HCT116 (cell line): ENCODE measurements at regions not wholly inside any gene's neighbourhood (a gene's known extent, or its start where the extent isn't known, plus 50 kb on each side); places are given as distances from the start of the nearest gene placed in this dataset.
"Not testable (repeated sequence)": the region's sequence is repeated elsewhere in the genome, so short reads cannot be mapped to it uniquely, and the experiment has no call there.

Experiments used
- ATAC-seq: fragments of 200-7000 bp; cut with Tn5 transposase; 2 replicates; pipeline ENCODE4 v1.9.1; 2020; ENCODE audit warnings: mild to moderate bottlenecking, moderate library complexity
- BruUV-seq: library from RNA; stranded (reverse); fragments of 400-500 nt; replicated peaks from 2 replicates; lab custom pipeline; 2021; lab: Mats Ljungman, UMichigan
- CTCF ChIA-PET: fragments of 300-600 bp; sonication (Branson Sonifier 250); formaldehyde crosslinking; loops from one replicate; lab custom pipeline; 2021; ENCODE audit warnings: antibody characterized with exemption; lab: Charles Lee
- POLR2A ChIA-PET: fragments of 300-600, 350-600 bp; sonication (Branson Sonifier 250); formaldehyde crosslinking; loops from one replicate; lab custom pipeline; 2021; ENCODE audit warnings: antibody characterized with exemption; lab: Charles Lee
- RAD21 ChIA-PET, 2 experiments: fragments of 300-600 bp; sonication (Branson Sonifier 250); formaldehyde crosslinking; loops; one replicate each; lab custom pipeline; 2023; ENCODE audit warnings: low total read pairs in 2 of 2; ENCODE audit not compliant: uncharacterized antibody in 2 of 2, unreplicated experiment in 2 of 2, low non-redundant PET in 1 of 2; lab: Charles Lee
- DNase-seq: peaks from one replicate; pipeline ENCODE4 v3.0.0-alpha.2; 2010; ENCODE audit warnings: low read depth, low spot score
- H2AFZ ChIP-seq: fragments of 200-600 bp; shearing (Covaris generic), sonication (generic); 2 replicates; pipeline ENCODE4 v1.6.1; 2017; ENCODE audit warnings: low read depth, mixed run types, mixed read lengths, antibody characterized with exemption, low read length; ENCODE audit not compliant: poor library complexity, severe bottlenecking
- H3K27ac ChIP-seq: 2 replicates; pipeline ENCODE4 v1.5.1; 2012; ENCODE audit warnings: low read depth, low read length
- H3K27me3 ChIP-seq: fragments of 200-600 bp; sonication (generic); 2 replicates; pipeline ENCODE4 v1.6.1; 2016; ENCODE audit warnings: mixed run types, low read length, mixed read lengths; ENCODE audit not compliant: insufficient read depth
- H3K36me3 ChIP-seq, 2 experiments: fragments of 200-500 bp in 1 of 2; fragments of 200-600 bp in 1 of 2; sonication (Bioruptor generic) in 1 of 2; sonication (generic) in 1 of 2; 2 replicates each; pipeline versions ENCODE4 v1.5.1 to v1.6.1; 2014 to 2016; ENCODE audit warnings: low read length in 2 of 2, inconsistent platforms in 1 of 2, mixed read lengths in 1 of 2, mixed run types in 1 of 2; ENCODE audit not compliant: insufficient read depth in 2 of 2, control insufficient read depth in 1 of 2
- H3K4me1 ChIP-seq, 2 experiments: fragments of 200-600 bp in 1 of 2; sonication (generic) in 1 of 2; 2 replicates each; pipeline versions ENCODE4 v1.5.1 to v1.6.1; 2012 to 2017; ENCODE audit warnings: low read length in 2 of 2, inconsistent platforms in 1 of 2, mild to moderate bottlenecking in 1 of 2, mixed read lengths in 1 of 2, mixed run types in 1 of 2, moderate library complexity in 1 of 2; ENCODE audit not compliant: insufficient read depth in 2 of 2, control insufficient read depth in 1 of 2
- H3K4me2 ChIP-seq: fragments of 200-600 bp; sonication (generic); 2 replicates; pipeline ENCODE4 v1.6.1; 2017; ENCODE audit warnings: mixed run types, low read length, mixed read lengths
- H3K4me3 ChIP-seq, 2 experiments: fragments of 200-600 bp in 1 of 2; sonication (generic) in 1 of 2; replicated peaks in 1 of 2; 2 replicates each; pipeline ENCODE4 v1.5.1; 2011 to 2016; ENCODE audit warnings: low read length in 2 of 2, control low read depth in 1 of 2, low read depth in 1 of 2, mild to moderate bottlenecking in 1 of 2, mixed read lengths in 1 of 2, mixed run types in 1 of 2
- H3K79me2 ChIP-seq: fragments of 200-600 bp; sonication (generic); 2 replicates; pipeline ENCODE4 v1.6.1; 2017; ENCODE audit warnings: mild to moderate bottlenecking, mixed run types, low read length, moderate library complexity, mixed read lengths; ENCODE audit not compliant: insufficient read depth
- H3K9ac ChIP-seq: fragments of 200-600 bp; sonication (generic); 2 replicates; pipeline ENCODE4 v1.6.1; 2016; ENCODE audit warnings: low read length, mixed read lengths
- H3K9me2 ChIP-seq: fragments of 200-600 bp; sonication (generic), shearing (Covaris generic); 2 replicates; pipeline ENCODE4 v1.6.1; 2017; ENCODE audit warnings: mixed run types, mild to moderate bottlenecking, moderate library complexity; ENCODE audit not compliant: insufficient read depth
- H3K9me3 ChIP-seq, 2 experiments: fragments of 200-500 bp in 1 of 2; fragments of 200-600 bp in 1 of 2; sonication (Bioruptor generic) in 1 of 2; sonication (generic) in 1 of 2; 2 replicates each; pipeline ENCODE4 v1.6.1; 2014 to 2017; ENCODE audit warnings: low read length in 2 of 2, mixed read lengths in 2 of 2, inconsistent platforms in 1 of 2, low read depth in 1 of 2, mild to moderate bottlenecking in 1 of 2, mixed run types in 1 of 2, moderate library complexity in 1 of 2; ENCODE audit not compliant: control insufficient read depth in 1 of 2, insufficient read depth in 1 of 2
- H4K20me1 ChIP-seq: fragments of 200-600 bp; sonication (generic), shearing (Covaris generic); 2 replicates; pipeline ENCODE4 v1.6.1; 2017; ENCODE audit warnings: mixed run types, mild to moderate bottlenecking, moderate library complexity; ENCODE audit not compliant: insufficient read depth
- FOSL1 ChIP-seq: IDR thresholded peaks from 2 replicates; pipeline ENCODE4 v1.6.1; 2012; ENCODE audit warnings: low read depth
- POLR2AphosphoS5 ChIP-seq: IDR thresholded peaks from 2 replicates; pipeline ENCODE4 v1.6.1; 2011; ENCODE audit warnings: mild to moderate bottlenecking, low read depth, low read length, moderate library complexity
- RAD21 ChIP-seq: IDR thresholded peaks from 2 replicates; pipeline ENCODE4 v1.6.1; 2012; ENCODE audit warnings: low read depth, mild to moderate bottlenecking
- SP1 ChIP-seq: IDR thresholded peaks from 2 replicates; pipeline ENCODE4 v1.6.1; 2012; ENCODE audit warnings: low read depth
- TCF7L2 ChIP-seq: IDR thresholded peaks from 2 replicates; pipeline ENCODE4 v1.7.0; 2011; ENCODE audit warnings: borderline replicate concordance, inconsistent platforms; ENCODE audit not compliant: insufficient read depth, insufficient read length; ENCODE audit errors: extremely low read depth
- intact Hi-C: fragments of 100-400 bp; cut with micrococcal nuclease; formaldehyde crosslinking; loops from 2 replicates; pipeline ENCODE4 v1.10.0; 2022
- TF ChIP-seq, protein P1 (sequence below): IDR thresholded peaks from 2 replicates; pipeline ENCODE4 v1.6.1; 2012
- TF ChIP-seq, protein P2 (sequence below): IDR thresholded peaks from 2 replicates; pipeline ENCODE4 v1.6.1; 2012; ENCODE audit warnings: low read depth

DNA sequence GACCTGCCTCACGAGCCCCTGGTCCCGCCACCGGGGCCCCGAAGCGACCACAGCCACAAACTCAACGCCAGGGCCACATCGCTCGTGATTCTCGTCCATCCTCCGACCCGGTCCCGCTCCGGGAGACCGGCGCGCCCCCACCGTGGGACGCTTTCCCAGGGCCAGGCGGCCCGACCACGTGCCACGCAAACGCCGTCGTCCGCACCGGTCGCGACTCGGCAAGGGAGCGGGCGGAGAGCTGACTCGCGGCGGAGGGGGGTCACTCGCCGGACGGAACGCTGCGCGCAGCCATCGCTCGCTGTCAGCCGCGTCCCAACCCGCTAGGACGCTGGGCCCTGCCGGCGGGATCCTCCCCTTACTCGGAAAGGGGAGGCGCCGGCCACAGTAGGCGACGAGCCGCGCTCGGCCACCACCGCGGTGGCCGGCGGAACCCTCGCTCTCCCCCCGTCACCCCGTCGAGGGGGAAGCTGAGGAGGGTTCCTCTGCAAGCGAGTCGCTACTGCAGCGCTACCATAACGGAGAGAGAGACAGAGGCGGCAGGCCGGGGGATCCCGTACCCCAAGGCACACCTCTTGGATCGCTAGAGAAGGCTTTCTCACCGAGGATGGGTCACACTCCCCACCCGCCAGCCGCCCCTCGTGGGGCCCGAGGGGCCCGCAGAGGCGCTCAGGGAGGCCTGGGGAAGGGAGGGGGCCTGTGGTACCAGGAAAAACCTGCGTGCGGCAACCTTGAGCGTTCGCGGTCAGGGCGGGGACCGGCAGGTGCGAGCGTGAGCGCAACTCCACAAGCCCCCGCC, 511.8 kb upstream of the ZNF337 start:
- Histone ChIP-seq H3K27ac (no peak overlapping the region), H3K4me2 (no peak overlapping the region), H3K79me2 (no peaks in the 10 kb centered on the region), H3K36me3 (no peaks in the 10 kb centered on the region; a peak in 1 of 4 replicates), H3K9ac (no peak overlapping the region), H3K4me3 (no peak overlapping the region), H3K9me2 (no peaks in the 10 kb centered on the region), H4K20me1 (no peaks in the 10 kb centered on the region), H3K4me1 (no peaks in the 10 kb centered on the region), H3K9me3 (no peaks in the 10 kb centered on the region), H3K27me3 (peaks cover 13% of the 10 kb centered on the region), H2AFZ (no peak overlapping the region)
- no peak for TF ChIP-seq POLR2AphosphoS5
- TF ChIP-seq, protein P1, sequence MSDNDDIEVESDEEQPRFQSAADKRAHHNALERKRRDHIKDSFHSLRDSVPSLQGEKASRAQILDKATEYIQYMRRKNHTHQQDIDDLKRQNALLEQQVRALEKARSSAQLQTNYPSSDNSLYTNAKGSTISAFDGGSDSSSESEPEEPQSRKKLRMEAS = no peak
- TF ChIP-seq SP1 = no peak
- no peak for TF ChIP-seq FOSL1
- TF ChIP-seq, protein P2, sequence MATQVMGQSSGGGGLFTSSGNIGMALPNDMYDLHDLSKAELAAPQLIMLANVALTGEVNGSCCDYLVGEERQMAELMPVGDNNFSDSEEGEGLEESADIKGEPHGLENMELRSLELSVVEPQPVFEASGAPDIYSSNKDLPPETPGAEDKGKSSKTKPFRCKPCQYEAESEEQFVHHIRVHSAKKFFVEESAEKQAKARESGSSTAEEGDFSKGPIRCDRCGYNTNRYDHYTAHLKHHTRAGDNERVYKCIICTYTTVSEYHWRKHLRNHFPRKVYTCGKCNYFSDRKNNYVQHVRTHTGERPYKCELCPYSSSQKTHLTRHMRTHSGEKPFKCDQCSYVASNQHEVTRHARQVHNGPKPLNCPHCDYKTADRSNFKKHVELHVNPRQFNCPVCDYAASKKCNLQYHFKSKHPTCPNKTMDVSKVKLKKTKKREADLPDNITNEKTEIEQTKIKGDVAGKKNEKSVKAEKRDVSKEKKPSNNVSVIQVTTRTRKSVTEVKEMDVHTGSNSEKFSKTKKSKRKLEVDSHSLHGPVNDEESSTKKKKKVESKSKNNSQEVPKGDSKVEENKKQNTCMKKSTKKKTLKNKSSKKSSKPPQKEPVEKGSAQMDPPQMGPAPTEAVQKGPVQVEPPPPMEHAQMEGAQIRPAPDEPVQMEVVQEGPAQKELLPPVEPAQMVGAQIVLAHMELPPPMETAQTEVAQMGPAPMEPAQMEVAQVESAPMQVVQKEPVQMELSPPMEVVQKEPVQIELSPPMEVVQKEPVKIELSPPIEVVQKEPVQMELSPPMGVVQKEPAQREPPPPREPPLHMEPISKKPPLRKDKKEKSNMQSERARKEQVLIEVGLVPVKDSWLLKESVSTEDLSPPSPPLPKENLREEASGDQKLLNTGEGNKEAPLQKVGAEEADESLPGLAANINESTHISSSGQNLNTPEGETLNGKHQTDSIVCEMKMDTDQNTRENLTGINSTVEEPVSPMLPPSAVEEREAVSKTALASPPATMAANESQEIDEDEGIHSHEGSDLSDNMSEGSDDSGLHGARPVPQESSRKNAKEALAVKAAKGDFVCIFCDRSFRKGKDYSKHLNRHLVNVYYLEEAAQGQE = no peak
- TF ChIP-seq RAD21 = no peak
- TF ChIP-seq TCF7L2 = no peak
- CTCF ChIA-PET = no interaction called here
- intact Hi-C loops = no loop called here
- no TSS peak for BruUV-seq
- no peak for DNase-seq
- ATAC-seq = no peak
- RAD21 ChIA-PET = no interaction called here
- POLR2A ChIA-PET = no interaction called here

DNA sequence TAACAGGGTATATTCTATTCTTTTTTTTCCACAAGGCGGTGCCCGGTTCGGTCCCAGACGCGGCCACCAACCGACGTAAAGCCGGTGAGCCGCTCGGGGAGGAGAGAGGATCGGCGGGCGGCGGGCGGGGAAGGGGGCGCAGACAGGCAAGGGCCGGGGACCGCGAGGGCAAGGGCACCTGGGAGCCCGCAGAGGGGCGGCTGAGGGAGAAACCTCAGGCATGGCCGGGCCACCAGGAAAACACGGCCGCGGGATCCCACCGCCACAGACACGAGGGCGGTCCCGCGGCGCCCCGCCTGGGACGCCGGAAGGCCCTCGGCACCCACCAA, 511.3 kb upstream of the ZNF337 start:
- RAD21 ChIA-PET, H3K4me1 ChIP-seq, DNase-seq, H3K27me3 ChIP-seq, ATAC-seq, intact Hi-C loops, H3K36me3 ChIP-seq, H3K4me3 ChIP-seq, H2AFZ ChIP-seq, CTCF ChIA-PET, H3K9me3 ChIP-seq, H4K20me1 ChIP-seq, H3K4me2 ChIP-seq, H3K79me2 ChIP-seq, POLR2A ChIA-PET, H3K9ac ChIP-seq, BruUV-seq, H3K9me2 ChIP-seq, H3K27ac ChIP-seq: not testable (repeated sequence)
